ENCODE measurements at regions not wholly inside any gene's neighbourhood (a gene's known extent, or its start where the extent isn't known, plus 50 kb on each side); places are given as distances from the start of the nearest gene placed in this dataset.

GRCh38 chr7:26493737-26494428, 202.2 kb downstream of the SNX10 start:
- no peak overlapping the region for H3K4me3 ChIP-seq (ENCODE audit: low read depth, low read length)
- no peak for TF ChIP-seq CTCF (IDR thresholded peaks at IDR 0.05; ENCODE audit: borderline replicate concordance, insufficient read depth, low read depth, low read length)

GRCh38 chr7:26495569-26495968, 203.9 kb downstream of the SNX10 start:
- no peak overlapping the region for H3K4me3 ChIP-seq (ENCODE audit: low read depth, low read length)
- TF ChIP-seq CTCF (IDR thresholded peaks at IDR 0.05; ENCODE audit: borderline replicate concordance, insufficient read depth, low read depth, low read length) = no peak

GRCh38 chr7:26497801-26498596, 206.3 kb downstream of the SNX10 start:
- TF ChIP-seq CTCF (IDR thresholded peaks at IDR 0.05; ENCODE audit: borderline replicate concordance, insufficient read depth, low read depth, low read length) = no peak
- H3K4me3 ChIP-seq (ENCODE audit: low read depth, low read length) = no peak overlapping the region

- TF ChIP-seq CTCF (IDR thresholded peaks at IDR 0.05; ENCODE audit: borderline replicate concordance, insufficient read depth, low read depth, low read length) = no peak
- no peak overlapping the region for H3K4me3 ChIP-seq (ENCODE audit: low read depth, low read length)
Measured at GRCh38 chr7:26499315-26499897, 207.7 kb downstream of the SNX10 start.

- TF ChIP-seq CTCF (IDR thresholded peaks at IDR 0.05; ENCODE audit: borderline replicate concordance, insufficient read depth, low read depth, low read length) = peak; percentile 45; the same call in 1 of the 2 replicates
Measured at GRCh38 chr7:26500749-26501352, 209.2 kb downstream of the SNX10 start.

GRCh38 chr7:26504411-26505120, 212.9 kb downstream of the SNX10 start:
- no peak for TF ChIP-seq CTCF (IDR thresholded peaks at IDR 0.05; ENCODE audit: borderline replicate concordance, insufficient read depth, low read depth, low read length)
- no peak overlapping the region for H3K4me3 ChIP-seq (ENCODE audit: low read depth, low read length)

More at GRCh38 chr7:26500749-26501352, 209.2 kb downstream of the SNX10 start:
- H3K4me3 ChIP-seq (ENCODE audit: low read depth, low read length) = no peak overlapping the region

Measured in GM12875 (cell line).